IMR-90 (cell line): ENCODE measurements at regions not wholly inside any gene's neighbourhood (a gene's known extent, or its start where the extent isn't known, plus 50 kb on each side); places are given as distances from the start of the nearest gene placed in this dataset.

Experiments used
- BHLHE40 ChIP-seq: fragments of 150-350 bp; IDR thresholded peaks from 2 replicates; pipeline ENCODE4 v1.6.1; 2016; ENCODE audit warnings: mild to moderate bottlenecking, low read depth, low read length
- CEBPB ChIP-seq: IDR thresholded peaks from 2 replicates; pipeline ENCODE4 v1.6.1; 2012; ENCODE audit warnings: low read depth, low read length, improper control_type of control experiment
- CHD1 ChIP-seq: IDR thresholded peaks from 2 replicates; pipeline ENCODE4 v1.6.1; 2012; ENCODE audit warnings: low read depth, low read length, improper control_type of control experiment
- FOS ChIP-seq: fragments of 150-350 bp; IDR thresholded peaks from 2 replicates; pipeline ENCODE4 v1.6.1; 2016; ENCODE audit warnings: low read depth, low read length
- MAFK ChIP-seq: IDR thresholded peaks from 2 replicates; pipeline ENCODE4 v1.6.1; 2012; ENCODE audit warnings: low read depth, low read length, improper control_type of control experiment
- MAZ ChIP-seq: IDR thresholded peaks from 2 replicates; pipeline ENCODE4 v1.6.1; 2012; ENCODE audit warnings: low read depth, mild to moderate bottlenecking, low read length, improper control_type of control experiment, moderate library complexity, borderline replicate concordance
- MXI1 ChIP-seq: IDR thresholded peaks from 2 replicates; pipeline ENCODE4 v1.6.1; 2012; ENCODE audit warnings: low read depth, mild to moderate bottlenecking, low read length, moderate library complexity, borderline replicate concordance
- POLR2A ChIP-seq: IDR thresholded peaks from 2 replicates; pipeline ENCODE4 v1.6.1; 2012; ENCODE audit warnings: mild to moderate bottlenecking, low read depth, low read length
- RAD21 ChIP-seq: IDR thresholded peaks from 2 replicates; pipeline ENCODE4 v1.6.1; 2012; ENCODE audit warnings: low read length, improper control_type of control experiment
- RFX5 ChIP-seq: IDR thresholded peaks from 2 replicates; pipeline ENCODE4 v1.8.0; 2012; ENCODE audit warnings: low read depth, mild to moderate bottlenecking, low read length, moderate library complexity
- SMC3 ChIP-seq: fragments of 150-350 bp; IDR thresholded peaks from 2 replicates; pipeline ENCODE4 v1.6.1; 2016; ENCODE audit warnings: low read depth, mild to moderate bottlenecking, antibody characterized with exemption, low read length, moderate library complexity
- TF ChIP-seq, protein P1 (sequence below): conservative IDR thresholded peaks from 2 replicates; pipeline ENCODE4 v1.5.1; 2012; ENCODE audit warnings: mild to moderate bottlenecking, low read depth, low read length, improper control_type of control experiment
- TF ChIP-seq, protein P2 (sequence below): fragments of 150-350 bp; IDR thresholded peaks from 2 replicates; pipeline ENCODE4 v1.6.1; 2017; ENCODE audit warnings: mild to moderate bottlenecking, antibody characterized with exemption, low read length, low read depth
- TF ChIP-seq, protein P3 (sequence below): fragments of 150-350 bp; IDR thresholded peaks from 2 replicates; pipeline ENCODE4 v1.6.1; 2016; ENCODE audit warnings: low read depth, mild to moderate bottlenecking, low read length, moderate library complexity, borderline replicate concordance

DNA sequence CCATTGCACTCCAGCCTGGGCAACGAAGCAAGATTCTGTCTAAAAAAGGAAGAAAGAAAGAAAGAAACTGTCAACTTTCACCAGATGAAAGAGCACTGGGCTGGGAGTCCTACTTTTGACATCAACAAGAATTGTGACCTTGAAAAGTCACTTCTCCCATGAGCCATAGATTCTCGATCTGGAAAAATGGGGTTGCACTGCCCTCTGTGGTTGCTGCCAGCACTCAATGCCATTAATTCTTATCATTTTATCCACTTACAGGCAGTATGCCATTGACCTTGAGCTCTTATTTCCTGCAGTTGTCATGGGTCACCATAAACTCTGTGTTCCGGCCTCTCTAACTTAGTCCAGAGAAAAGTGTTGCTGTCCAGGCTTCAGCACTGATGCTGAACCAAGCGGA, 137.2 kb downstream of the NOC3L start:
- TF ChIP-seq, protein P1, sequence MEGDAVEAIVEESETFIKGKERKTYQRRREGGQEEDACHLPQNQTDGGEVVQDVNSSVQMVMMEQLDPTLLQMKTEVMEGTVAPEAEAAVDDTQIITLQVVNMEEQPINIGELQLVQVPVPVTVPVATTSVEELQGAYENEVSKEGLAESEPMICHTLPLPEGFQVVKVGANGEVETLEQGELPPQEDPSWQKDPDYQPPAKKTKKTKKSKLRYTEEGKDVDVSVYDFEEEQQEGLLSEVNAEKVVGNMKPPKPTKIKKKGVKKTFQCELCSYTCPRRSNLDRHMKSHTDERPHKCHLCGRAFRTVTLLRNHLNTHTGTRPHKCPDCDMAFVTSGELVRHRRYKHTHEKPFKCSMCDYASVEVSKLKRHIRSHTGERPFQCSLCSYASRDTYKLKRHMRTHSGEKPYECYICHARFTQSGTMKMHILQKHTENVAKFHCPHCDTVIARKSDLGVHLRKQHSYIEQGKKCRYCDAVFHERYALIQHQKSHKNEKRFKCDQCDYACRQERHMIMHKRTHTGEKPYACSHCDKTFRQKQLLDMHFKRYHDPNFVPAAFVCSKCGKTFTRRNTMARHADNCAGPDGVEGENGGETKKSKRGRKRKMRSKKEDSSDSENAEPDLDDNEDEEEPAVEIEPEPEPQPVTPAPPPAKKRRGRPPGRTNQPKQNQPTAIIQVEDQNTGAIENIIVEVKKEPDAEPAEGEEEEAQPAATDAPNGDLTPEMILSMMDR, result peak; percentile 31; the same call in 1 of the 2 replicates
- TF ChIP-seq CHD1 (no peak), CEBPB (no peak), SMC3 (peak; percentile 43; the same call in 1 of the 2 replicates), POLR2A (no peak), MAZ (no peak), RFX5 (no peak), MXI1 (no peak), MAFK (no peak), BHLHE40 (no peak), FOS (no peak), RAD21 (peak; percentile 42; the same call in 1 of the 2 replicates)
- TF ChIP-seq, protein P2, sequence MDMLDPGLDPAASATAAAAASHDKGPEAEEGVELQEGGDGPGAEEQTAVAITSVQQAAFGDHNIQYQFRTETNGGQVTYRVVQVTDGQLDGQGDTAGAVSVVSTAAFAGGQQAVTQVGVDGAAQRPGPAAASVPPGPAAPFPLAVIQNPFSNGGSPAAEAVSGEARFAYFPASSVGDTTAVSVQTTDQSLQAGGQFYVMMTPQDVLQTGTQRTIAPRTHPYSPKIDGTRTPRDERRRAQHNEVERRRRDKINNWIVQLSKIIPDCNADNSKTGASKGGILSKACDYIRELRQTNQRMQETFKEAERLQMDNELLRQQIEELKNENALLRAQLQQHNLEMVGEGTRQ, result no peak
- TF ChIP-seq, protein P3, sequence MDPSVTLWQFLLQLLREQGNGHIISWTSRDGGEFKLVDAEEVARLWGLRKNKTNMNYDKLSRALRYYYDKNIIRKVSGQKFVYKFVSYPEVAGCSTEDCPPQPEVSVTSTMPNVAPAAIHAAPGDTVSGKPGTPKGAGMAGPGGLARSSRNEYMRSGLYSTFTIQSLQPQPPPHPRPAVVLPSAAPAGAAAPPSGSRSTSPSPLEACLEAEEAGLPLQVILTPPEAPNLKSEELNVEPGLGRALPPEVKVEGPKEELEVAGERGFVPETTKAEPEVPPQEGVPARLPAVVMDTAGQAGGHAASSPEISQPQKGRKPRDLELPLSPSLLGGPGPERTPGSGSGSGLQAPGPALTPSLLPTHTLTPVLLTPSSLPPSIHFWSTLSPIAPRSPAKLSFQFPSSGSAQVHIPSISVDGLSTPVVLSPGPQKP, result no peak
